HepG2 (cell line): ENCODE measurements at regions not wholly inside any gene's neighbourhood (a gene's known extent, or its start where the extent isn't known, plus 50 kb on each side); places are given as distances from the start of the nearest gene placed in this dataset.

Source experiments
- ATAC-seq: fragments of 200-7000 bp; cut with Tn5 transposase; 3 replicates; pipeline ENCODE4 v1.9.1; 2020; ENCODE audit warnings: mild to moderate bottlenecking, moderate library complexity
- BruUV-seq: library from RNA; stranded (reverse); fragments of 400-500 nt; replicated peaks from 2 replicates; lab custom pipeline; 2021; lab: Mats Ljungman, UMichigan
- CTCF ChIA-PET: fragments of 300-600 bp; formaldehyde crosslinking; extraction: SDS; loops from one replicate; lab custom pipeline; 2021; ENCODE audit warnings: low total read pairs, inconsistent platforms, low intra/inter-chr PET ratio; lab: Yijun Ruan, JAX
- POLR2A ChIA-PET: fragments of 350-600 bp; sonication (Branson Sonifier 250); formaldehyde crosslinking; loops from one replicate; lab custom pipeline; 2020; ENCODE audit warnings: antibody characterized with exemption, inconsistent platforms; lab: Yijun Ruan, JAX
- DNase-seq: peaks from one replicate; pipeline ENCODE4 v3.0.0-alpha.2; 2015; ENCODE audit warnings: low spot score
- FAIRE-seq: peaks from 3 replicates; lab custom pipeline; 2011; peaks lifted over from hg19 to GRCh38; lab: Jason Lieb, UNC
- H2AFZ ChIP-seq: one replicate; pipeline ENCODE4 v1.6.1; 2011; ENCODE audit warnings: low read length, inconsistent platforms
- H3K27ac ChIP-seq: fragments of 300-600 bp; 3 replicates; pipeline ENCODE4 v1.8.0; 2011; ENCODE audit warnings: mixed run types, mild to moderate bottlenecking, mixed read lengths, low read length, inconsistent platforms; ENCODE audit not compliant: insufficient read depth; ENCODE audit errors: extremely low read length
- H3K27me3 ChIP-seq, 2 experiments: fragments of 200-600 bp in 1 of 2; 2 replicates in 1 of 2; 3 replicates in 1 of 2; pipeline versions ENCODE4 v1.6.0 to v1.8.0; 2011; ENCODE audit warnings: low read length in 2 of 2, mild to moderate bottlenecking in 2 of 2, moderate library complexity in 2 of 2, inconsistent platforms in 1 of 2; ENCODE audit not compliant: insufficient read depth in 2 of 2, control insufficient read depth in 1 of 2
- H3K36me3 ChIP-seq, 2 experiments: fragments of 200-600 bp in 1 of 2; replicated peaks in 1 of 2; 2 replicates in 1 of 2; 3 replicates in 1 of 2; pipeline versions ENCODE4 v1.5.1 to v1.8.0; 2011; ENCODE audit warnings: low read length in 2 of 2, inconsistent platforms in 1 of 2; ENCODE audit not compliant: insufficient read depth in 2 of 2, control insufficient read depth in 1 of 2
- H3K4me1 ChIP-seq: 2 replicates; pipeline ENCODE4 v1.5.1; 2012; ENCODE audit warnings: low read length, inconsistent platforms; ENCODE audit not compliant: insufficient read depth
- H3K4me2 ChIP-seq: 2 replicates; pipeline ENCODE4 v1.6.0; 2011; ENCODE audit warnings: low read depth, low read length, inconsistent platforms
- H3K4me3 ChIP-seq, 3 experiments: fragments of 200-600 bp in 1 of 3; sonication (generic), shearing (Covaris generic) in 1 of 3; replicated peaks in 1 of 3; 2 replicates each; pipeline ENCODE4 v1.5.1; 2011 to 2016; ENCODE audit warnings: low read length in 3 of 3, inconsistent platforms in 2 of 3, low read depth in 2 of 3, mild to moderate bottlenecking in 2 of 3, control low read depth in 1 of 3, mixed read lengths in 1 of 3; ENCODE audit not compliant: insufficient read depth in 1 of 3
- H3K79me2 ChIP-seq: one replicate; pipeline ENCODE4 v1.6.1; 2011; ENCODE audit warnings: low read length, inconsistent platforms; ENCODE audit not compliant: insufficient read depth
- H3K9ac ChIP-seq: 2 replicates; pipeline ENCODE4 v1.6.0; 2011; ENCODE audit warnings: mild to moderate bottlenecking, low read depth, low read length, inconsistent platforms; ENCODE audit not compliant: insufficient read depth
- H3K9me3 ChIP-seq: 2 replicates; pipeline ENCODE4 v1.5.1; 2012; ENCODE audit warnings: mild to moderate bottlenecking, low read length
- H4K20me1 ChIP-seq: 2 replicates; pipeline ENCODE4 v1.6.0; 2011; ENCODE audit warnings: inconsistent platforms, mild to moderate bottlenecking, low read length, moderate library complexity; ENCODE audit not compliant: insufficient read depth
- ARNTL ChIP-seq: sonication (generic); formaldehyde crosslinking; IDR thresholded peaks from 2 replicates; pipeline ENCODE4 v1.4.0; 2020; ENCODE audit warnings: mild to moderate bottlenecking, missing genetic modification reagents
- FOXK2 ChIP-seq: fragments of 450-650 bp; IDR thresholded peaks from 2 replicates; pipeline ENCODE4 v1.6.1; 2016
- LCORL ChIP-seq, 2 experiments: fragments of 450-650 bp in 1 of 2; sonication (generic) in 1 of 2; formaldehyde crosslinking in 1 of 2; IDR thresholded peaks; 2 replicates each; pipeline versions ENCODE4 v1.5.0 to v1.6.1; 2017 to 2020; ENCODE audit warnings: antibody characterized with exemption in 1 of 2, missing genetic modification reagents in 1 of 2
- ZBTB33 ChIP-seq: sonication (generic); formaldehyde crosslinking; IDR thresholded peaks from 2 replicates; pipeline ENCODE4 v1.4.0; 2020; ENCODE audit warnings: missing genetic modification reagents
- ZNF530 ChIP-seq: sonication (generic); formaldehyde crosslinking; IDR thresholded peaks from 2 replicates; pipeline ENCODE4 v1.5.0; 2020; ENCODE audit warnings: low read depth, mild to moderate bottlenecking, missing genetic modification reagents
- ZNF687 ChIP-seq: sonication (generic); formaldehyde crosslinking; IDR thresholded peaks from 2 replicates; pipeline ENCODE4 v1.5.1; 2020; ENCODE audit warnings: mild to moderate bottlenecking, missing genetic modification reagents, moderate library complexity
- WGBS: methylation state at CpG from one replicate; pipeline ENCODE4 v1.1.6; 2017; ENCODE audit warnings: low lambda C conversion rate; 5-methylcytosine and 5-hydroxymethylcytosine counted together
- in situ Hi-C: cut with HindIII; loops from 2 replicates; pipeline ENCODE4 v1.10.0; 2017; ENCODE audit warnings: low pct_unique_long_range_greater_than_20kb; ENCODE audit not compliant: extremely low pct_ligation_motif_present
- intact Hi-C: fragments of 100-400 bp; cut with micrococcal nuclease; formaldehyde crosslinking; loops from one replicate; pipeline ENCODE4 v1.10.0; 2022; ENCODE audit not compliant: unreplicated experiment

- no peak for TF ChIP-seq ZNF687
- TF ChIP-seq ZNF530 (CRISPR knock-in tag), result no peak
- no peak for TF ChIP-seq ARNTL
Measured at GRCh38 chr20:56871691-56872090, 242.6 kb downstream of the TFAP2C start (continued).

- WGBS, result 36% methylated on average over 11 of the region's 11 CpGs
- Histone ChIP-seq H3K79me2 (no peaks in the 10 kb centered on the region), H2AFZ (no peak overlapping the region), H3K9ac (no peak overlapping the region), H3K4me3 (no peak overlapping the region), H3K4me1 (no peaks in the 10 kb centered on the region), H3K27ac (no peak overlapping the region)
- no peak for DNase-seq
- no peak for FAIRE-seq
- ATAC-seq, result no peak
- in situ Hi-C loops, result no loop called here
- TF ChIP-seq ZBTB33 (no peak), FOXK2 (peak; percentile 22; the same call in 1 of the 2 replicates), LCORL (IDR thresholded peaks at IDR 0.05) (0 out of 2 replicates have a peak, but pooled peaks have one; percentile 25), LCORL (CRISPR knock-in tag; IDR thresholded peaks at IDR 0.05) (no peak)
- TF ChIP-seq, all 625 proteins: peak for 2
- intact Hi-C loops, result no loop called here
- CTCF ChIA-PET, result no interaction called here
- Histone ChIP-seq H4K20me1 (no peaks in the 10 kb centered on the region), H3K27me3 (peaks cover 2 to 54% of the 10 kb centered on the region in 2 experiments), H3K4me2 (no peak overlapping the region), H3K36me3 (no peaks in the 10 kb centered on the region), H3K9me3 (no peaks in the 10 kb centered on the region)
- POLR2A ChIA-PET, result no interaction called here
- no TSS peak for BruUV-seq
Measured at GRCh38 chr20:56872620-56873458, 243.7 kb downstream of the TFAP2C start.
